ENCODE measurements at regions not wholly inside any gene's neighbourhood (a gene's known extent, or its start where the extent isn't known, plus 50 kb on each side); places are given as distances from the start of the nearest gene placed in this dataset.
A peak's percentile ranks its signal among the peaks of the same experiment; 100 is the strongest.

GRCh38 chr6:141335477-141336273 is 797.0 kb upstream of the GJE1 start:
- Histone ChIP-seq H3K27me3 (no peaks in the 10 kb centered on the region), H3K4me3 (no peak overlapping the region), H3K4me1 (no peaks in the 10 kb centered on the region), H3K36me3 (no peaks in the 10 kb centered on the region), H3K27ac (no peak overlapping the region), H3K9me3 (no peaks in the 10 kb centered on the region)
- DNase-seq, result no peak
- no peak for TF ChIP-seq CTCF (IDR thresholded peaks at IDR 0.05)

- DNase-seq, result no peak
- H3K27me3 ChIP-seq, result no peaks in the 10 kb centered on the region
- H3K36me3 ChIP-seq, result no peaks in the 10 kb centered on the region
- TF ChIP-seq POLR2A (IDR thresholded peaks at IDR 0.05), result no peak
- no peaks in the 10 kb centered on the region for H3K4me1 ChIP-seq
- no peak overlapping the region for H3K27ac ChIP-seq
- H3K4me3 ChIP-seq, result peak overlapping the region in 1 of 4 donors; percentile 10
- H3K9me3 ChIP-seq, result no peaks in the 10 kb centered on the region
Measured at GRCh38 chr6:141326925-141327324, 805.8 kb upstream of the GJE1 start.

- Histone ChIP-seq H3K4me1 (no peaks in the 10 kb centered on the region), H3K4me3 (peak overlapping the region in 1 of 4 donors; percentile 10), H3K36me3 (no peaks in the 10 kb centered on the region), H3K9me3 (no peaks in the 10 kb centered on the region), H3K27ac (no peak overlapping the region), H3K27me3 (no peaks in the 10 kb centered on the region)
- no peak for DNase-seq
- no peak for TF ChIP-seq CTCF (IDR thresholded peaks at IDR 0.05)
- TF ChIP-seq POLR2A (IDR thresholded peaks at IDR 0.05), result no peak
Measured at GRCh38 chr6:141326426-141326825, 806.3 kb upstream of the GJE1 start.

- no peak overlapping the region for H3K27ac ChIP-seq
- H3K9me3 ChIP-seq, result no peaks in the 10 kb centered on the region
- no peak overlapping the region for H3K4me3 ChIP-seq
- H3K4me1 ChIP-seq, result no peaks in the 10 kb centered on the region
- no peaks in the 10 kb centered on the region for H3K36me3 ChIP-seq
- DNase-seq, result no peak
- no peak for TF ChIP-seq CTCF (IDR thresholded peaks at IDR 0.05)
- no peak for TF ChIP-seq POLR2A (IDR thresholded peaks at IDR 0.05)
- no peaks in the 10 kb centered on the region for H3K27me3 ChIP-seq
Measured at GRCh38 chr6:141321493-141322347, 811.0 kb upstream of the GJE1 start.

GRCh38 chr6:141316236-141316635 is 816.5 kb upstream of the GJE1 start:
- H3K4me3 ChIP-seq, result no peak overlapping the region
- no peaks in the 10 kb centered on the region for H3K9me3 ChIP-seq
- no peak for DNase-seq
- H3K27ac ChIP-seq, result no peak overlapping the region
- no peaks in the 10 kb centered on the region for H3K4me1 ChIP-seq
- H3K27me3 ChIP-seq, result no peaks in the 10 kb centered on the region
- TF ChIP-seq POLR2A (IDR thresholded peaks at IDR 0.05), result no peak
- TF ChIP-seq CTCF (IDR thresholded peaks at IDR 0.05), result no peak
- no peaks in the 10 kb centered on the region for H3K36me3 ChIP-seq

GRCh38 chr6:141313986-141314385 is 818.7 kb upstream of the GJE1 start:
- H3K4me1 ChIP-seq, result no peaks in the 10 kb centered on the region
- H3K9me3 ChIP-seq, result no peaks in the 10 kb centered on the region
- no peak for DNase-seq
- H3K36me3 ChIP-seq, result no peaks in the 10 kb centered on the region
- no peaks in the 10 kb centered on the region for H3K27me3 ChIP-seq
- no peak overlapping the region for H3K4me3 ChIP-seq
- no peak overlapping the region for H3K27ac ChIP-seq
- TF ChIP-seq CTCF (IDR thresholded peaks at IDR 0.05), result no peak
- no peak for TF ChIP-seq POLR2A (IDR thresholded peaks at IDR 0.05)

Data from Peyer's patch (tissue), 4 donors.